Stimulated activated naive CD4-positive, alpha-beta T cell treated with Interleukin-2 at 50 U/mL for 16 hours (primary cell): ENCODE measurements at regions not wholly inside any gene's neighbourhood (a gene's known extent, or its start where the extent isn't known, plus 50 kb on each side); places are given as distances from the start of the nearest gene placed in this dataset.

ENCODE experiments used
- DNase-seq: peaks from one replicate; lab custom pipeline; 2025; lab: John Stamatoyannopoulos, UW

DNA sequence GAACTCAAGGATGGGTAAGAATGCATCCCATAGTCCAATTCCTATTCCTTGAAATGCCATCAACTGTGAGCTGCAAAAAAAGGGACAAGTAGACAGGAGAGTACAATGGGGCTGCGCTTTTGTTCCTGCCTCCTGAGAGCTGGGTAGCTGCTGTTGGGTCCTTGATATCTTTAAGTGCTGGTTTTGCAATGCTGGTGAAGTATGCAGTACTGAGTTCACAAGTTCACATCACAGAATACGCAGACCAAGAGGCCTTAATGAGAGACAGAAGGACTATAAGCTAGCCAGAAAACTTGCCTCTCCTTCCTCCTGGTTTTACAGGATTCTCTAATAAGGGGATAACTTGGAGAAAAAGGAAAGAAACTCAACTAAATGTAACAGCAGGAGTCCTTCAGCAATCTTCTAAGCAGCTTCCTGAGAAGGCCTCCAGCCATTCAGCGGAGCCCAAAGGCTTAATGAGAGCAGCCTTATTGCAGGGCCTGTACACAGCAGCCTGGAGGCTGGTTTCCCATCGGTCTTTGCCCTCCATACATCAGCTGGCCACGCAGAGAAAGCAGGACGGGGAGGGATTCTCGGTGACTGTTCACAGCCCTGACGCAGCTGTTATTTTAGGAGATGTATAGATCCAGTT is 293.1 kb downstream of the CDCA7 start:
- no peak for DNase-seq

DNA sequence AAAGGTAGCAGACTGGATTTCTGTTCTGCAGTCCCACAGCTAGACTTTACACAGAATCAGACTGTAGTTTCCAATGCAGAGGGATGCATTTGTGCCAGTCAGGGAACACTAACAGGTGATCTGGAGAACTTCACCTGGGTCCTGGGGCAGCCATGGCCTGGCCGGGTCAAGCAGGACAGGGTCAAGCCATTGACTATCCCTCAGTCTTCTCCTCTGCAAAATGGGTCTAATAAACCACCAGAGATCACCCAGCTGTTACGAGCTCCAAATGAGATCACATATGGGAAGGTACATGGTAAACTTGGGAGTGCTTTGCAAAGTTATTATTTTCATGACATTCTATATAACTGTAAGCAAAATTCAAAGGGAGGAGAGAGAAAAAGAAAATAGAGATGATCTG is 294.1 kb downstream of the CDCA7 start:
- DNase-seq, result no peak

GRCh38 chr2:173649527-173650219 is 295.0 kb downstream of the CDCA7 start:
- DNase-seq, result no peak

- DNase-seq, result no peak
Measured at GRCh38 chr2:173651891-173652290, 297.2 kb downstream of the CDCA7 start.

DNA sequence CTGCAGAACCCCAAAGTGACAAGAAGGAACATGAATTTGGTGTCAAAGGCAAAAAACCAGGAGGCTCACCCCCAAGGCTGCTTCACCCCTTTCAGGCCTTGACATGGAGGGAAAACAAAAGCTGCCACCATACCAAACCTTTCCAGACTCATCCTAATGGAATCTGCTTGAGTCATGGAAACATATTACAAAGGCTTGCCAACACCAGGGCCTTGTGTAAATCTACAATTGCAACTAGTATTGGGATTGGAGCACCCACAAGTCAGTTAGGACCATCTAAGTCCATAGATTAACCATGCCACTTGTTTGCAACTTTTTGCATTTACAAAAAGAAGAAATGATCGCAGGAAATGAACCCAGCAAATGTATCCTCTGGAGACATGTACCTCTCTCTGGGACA is 297.6 kb downstream of the CDCA7 start:
- no peak for DNase-seq

GRCh38 chr2:173652767-173653431 is 298.2 kb downstream of the CDCA7 start:
- no peak for DNase-seq

GRCh38 chr2:173653432-173653805 is 298.7 kb downstream of the CDCA7 start:
- no peak for DNase-seq

GRCh38 chr2:173654161-173654895 is 299.7 kb downstream of the CDCA7 start:
- no peak for DNase-seq

- no peak for DNase-seq
Measured at GRCh38 chr2:173654896-173655265, 300.2 kb downstream of the CDCA7 start.

GRCh38 chr2:173656086-173656485 is 301.4 kb downstream of the CDCA7 start:
- DNase-seq, result no peak

GRCh38 chr2:173657996-173658717 is 303.5 kb downstream of the CDCA7 start:
- no peak for DNase-seq

GRCh38 chr2:173658946-173659371 is 304.3 kb downstream of the CDCA7 start:
- no peak for DNase-seq

DNA sequence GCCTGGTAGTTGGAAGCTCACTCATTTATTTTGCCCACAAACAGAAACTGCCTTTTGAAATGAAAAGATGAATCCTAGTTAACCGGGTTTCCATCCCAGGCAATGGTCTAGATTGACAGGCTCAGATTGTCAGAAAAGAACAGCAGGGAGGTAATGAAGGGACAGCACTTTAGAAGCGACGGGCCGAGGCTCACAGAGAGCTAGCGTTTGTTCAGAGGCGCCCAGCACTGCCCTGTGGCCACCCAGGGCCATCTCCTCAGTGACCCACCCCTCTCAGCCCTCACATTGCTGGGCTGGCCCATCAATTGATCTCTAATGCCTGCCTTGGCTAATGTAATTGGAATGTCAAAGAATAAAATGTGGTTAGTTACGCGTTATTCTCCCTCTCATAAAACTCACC is 304.8 kb downstream of the CDCA7 start:
- DNase-seq, result no peak

DNA sequence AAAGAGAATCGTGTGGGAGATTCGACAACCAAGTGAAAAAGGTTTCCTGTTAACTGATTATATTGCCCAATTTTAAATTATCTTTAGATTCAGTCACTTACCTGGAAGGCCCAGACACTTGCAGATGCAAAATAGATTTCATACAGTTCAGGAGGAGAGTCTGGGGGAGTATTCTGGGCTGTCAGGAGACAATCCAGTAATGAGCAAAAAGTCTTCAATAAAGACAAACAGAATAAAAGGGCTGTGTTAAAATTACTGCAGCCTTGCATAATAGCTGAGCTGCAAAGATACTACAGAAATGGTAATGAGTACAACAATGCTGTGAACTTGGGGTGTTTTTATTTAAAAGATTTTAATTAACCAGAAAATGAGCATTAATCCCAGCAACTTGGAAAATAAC is 303.6 kb downstream of the SP3 start:
- no peak for DNase-seq

- no peak for DNase-seq
Measured at GRCh38 chr2:173663353-173663752, 301.8 kb downstream of the SP3 start.

GRCh38 chr2:173663835-173664512 is 301.2 kb downstream of the SP3 start:
- no peak for DNase-seq

- DNase-seq, result no peak
Measured at GRCh38 chr2:173664513-173664910, 300.7 kb downstream of the SP3 start.

DNA sequence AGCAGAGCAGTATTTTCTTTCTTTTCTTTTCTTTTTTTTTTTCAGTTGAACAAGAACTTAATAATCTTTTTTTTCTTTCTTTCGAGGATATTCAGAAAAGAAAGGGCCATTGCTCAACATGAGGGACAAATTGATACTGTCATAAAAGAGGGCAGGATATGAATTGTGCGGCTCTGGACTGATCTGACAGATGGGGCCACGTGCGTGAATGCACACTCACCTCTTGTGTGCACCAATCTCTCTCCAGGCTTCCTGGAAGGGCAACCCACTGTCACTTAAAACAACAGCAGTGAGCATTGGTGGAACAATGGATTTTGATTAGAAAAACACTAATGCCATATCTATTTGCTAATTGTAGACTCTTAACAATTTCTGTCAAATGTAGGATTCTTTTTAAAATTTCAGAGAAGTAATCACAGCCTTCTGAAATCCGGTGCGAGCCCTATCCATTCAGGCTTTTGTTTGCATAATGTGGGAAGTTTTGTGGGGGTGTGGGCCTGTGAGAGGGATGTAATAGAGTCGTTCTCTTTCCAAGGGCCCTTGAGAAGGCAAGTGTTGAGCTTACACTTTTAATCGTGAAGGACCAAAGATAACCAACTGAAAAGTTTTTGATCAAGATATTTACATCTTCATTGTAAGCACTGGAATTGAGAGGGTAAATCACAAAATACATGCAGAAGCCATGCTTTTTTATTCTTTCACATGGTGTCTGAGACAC is 298.8 kb downstream of the SP3 start:
- DNase-seq, result no peak

GRCh38 chr2:173667014-173667413 is 298.2 kb downstream of the SP3 start:
- DNase-seq, result no peak

DNA sequence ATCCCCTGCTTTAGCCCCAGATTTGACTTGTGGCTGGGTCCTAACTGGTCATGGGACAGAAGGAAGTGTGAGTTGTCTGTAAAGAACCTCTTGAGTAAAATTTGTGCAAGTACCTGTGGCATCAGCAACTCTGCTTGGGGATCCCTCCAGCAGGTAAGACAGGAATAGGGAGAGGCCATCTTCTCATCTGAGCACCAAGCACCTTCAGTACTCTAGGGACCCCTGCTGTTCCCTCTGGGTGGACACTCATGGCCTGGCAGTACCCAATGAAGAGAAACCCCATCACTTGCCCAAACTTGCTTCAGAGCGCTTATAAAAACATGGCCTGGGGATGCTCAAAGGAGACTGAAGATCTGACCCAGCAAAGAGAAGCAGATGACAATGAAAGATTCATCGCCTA is 297.8 kb downstream of the SP3 start:
- no peak for DNase-seq
